Inflammatory macrophage treated with lipopolysaccharide for 1 hour (primary cell): ENCODE measurements at regions not wholly inside any gene's neighbourhood (a gene's known extent, or its start where the extent isn't known, plus 50 kb on each side); places are given as distances from the start of the nearest gene placed in this dataset.

Experiments
- DNase-seq, 2 donors: peaks; one replicate each; pipeline ENCODE4 v3.0.0-alpha.2; 2020 to 2022

GRCh38 chr2:217468042-217468830 lies 534.6 kb downstream of the TNS1 start:
- no peak for DNase-seq

GRCh38 chr2:217467331-217467730 lies 535.5 kb downstream of the TNS1 start:
- no peak for DNase-seq

DNA sequence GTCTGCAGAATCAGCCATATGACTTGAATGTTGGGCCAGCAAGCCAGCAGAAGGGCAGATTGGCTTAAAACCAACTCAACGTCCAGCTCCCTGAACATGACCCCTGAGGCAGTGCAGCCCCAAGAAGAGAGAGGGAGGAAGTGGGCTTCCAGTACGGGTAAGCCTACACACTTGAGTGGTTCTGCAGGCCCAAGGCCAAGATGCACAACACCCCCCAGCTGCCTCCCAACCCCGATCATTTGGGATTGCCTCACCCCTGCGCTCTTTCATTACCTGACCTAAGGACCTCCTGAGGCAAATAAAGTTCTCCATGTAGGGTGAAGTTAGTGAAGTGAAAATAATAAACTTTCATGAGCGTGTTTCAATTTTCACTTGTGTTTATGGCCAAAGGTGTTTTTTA lies 536.0 kb downstream of the TNS1 start:
- no peak for DNase-seq

DNA sequence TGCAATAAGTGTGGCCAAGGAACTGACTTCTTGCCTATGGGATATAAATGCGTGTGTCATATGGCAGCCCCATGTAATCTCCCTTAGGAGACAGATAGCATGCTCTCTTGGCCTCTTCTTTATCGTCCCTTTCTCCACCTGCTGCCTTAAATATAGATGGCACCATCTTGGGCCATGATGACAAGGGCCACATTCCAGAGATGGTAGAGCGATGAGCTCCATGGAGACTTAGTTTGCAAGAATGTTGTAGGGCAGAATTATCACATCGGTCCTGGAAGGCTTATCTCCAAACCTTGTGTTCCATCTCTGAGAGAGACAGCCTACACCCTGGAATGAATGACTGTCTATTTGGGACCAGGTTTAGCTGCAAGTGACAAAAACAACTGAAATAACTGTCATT lies 536.7 kb downstream of the TNS1 start:
- no peak for DNase-seq

GRCh38 chr2:217465100-217465499 lies 537.7 kb downstream of the TNS1 start:
- no peak for DNase-seq

DNA sequence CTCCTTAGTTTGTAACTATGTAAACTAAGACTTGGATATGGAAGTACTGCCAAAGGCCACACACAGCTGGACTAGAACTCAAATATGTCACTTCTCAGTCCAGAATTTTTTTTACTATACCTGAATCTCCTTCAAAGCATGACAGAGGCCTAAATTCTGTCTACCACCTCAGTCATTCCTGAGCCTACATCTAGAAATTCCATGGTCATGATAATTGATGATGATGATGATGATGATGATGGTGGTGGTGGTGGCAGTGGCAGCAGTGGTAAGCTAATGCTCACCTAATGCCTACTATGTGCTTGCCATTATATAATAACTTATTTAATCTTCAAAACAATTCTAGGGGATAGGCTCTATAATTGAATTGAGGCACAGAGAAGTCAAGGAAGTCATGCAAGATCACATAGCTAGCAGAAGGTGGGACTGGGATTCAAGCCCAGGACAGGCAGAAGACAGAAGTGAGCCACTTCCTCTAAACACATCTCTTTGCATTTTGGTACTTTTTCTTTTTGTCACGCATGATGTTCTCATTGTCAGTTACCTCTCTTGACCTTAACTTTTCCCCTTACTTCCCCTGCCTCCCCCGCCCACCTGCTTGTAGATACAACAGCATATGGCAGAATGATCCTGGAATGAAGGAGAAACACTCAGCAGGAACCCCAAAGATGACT lies 539.3 kb downstream of the TNS1 start:
- no peak for DNase-seq

GRCh38 chr2:217462121-217462520 lies 540.7 kb downstream of the TNS1 start:
- no peak for DNase-seq

- DNase-seq: no peak
Measured at GRCh38 chr2:217461674-217462073, 541.1 kb downstream of the TNS1 start.

- DNase-seq: no peak
Measured at GRCh38 chr2:217459680-217460405, 543.0 kb downstream of the TNS1 start.

- DNase-seq: no peak
Measured at GRCh38 chr2:217459016-217459415, 543.8 kb downstream of the TNS1 start.

GRCh38 chr2:217456016-217456415 lies 546.8 kb downstream of the TNS1 start:
- DNase-seq: no peak

GRCh38 chr2:217452928-217453327 lies 549.9 kb downstream of the TNS1 start:
- no peak for DNase-seq

DNA sequence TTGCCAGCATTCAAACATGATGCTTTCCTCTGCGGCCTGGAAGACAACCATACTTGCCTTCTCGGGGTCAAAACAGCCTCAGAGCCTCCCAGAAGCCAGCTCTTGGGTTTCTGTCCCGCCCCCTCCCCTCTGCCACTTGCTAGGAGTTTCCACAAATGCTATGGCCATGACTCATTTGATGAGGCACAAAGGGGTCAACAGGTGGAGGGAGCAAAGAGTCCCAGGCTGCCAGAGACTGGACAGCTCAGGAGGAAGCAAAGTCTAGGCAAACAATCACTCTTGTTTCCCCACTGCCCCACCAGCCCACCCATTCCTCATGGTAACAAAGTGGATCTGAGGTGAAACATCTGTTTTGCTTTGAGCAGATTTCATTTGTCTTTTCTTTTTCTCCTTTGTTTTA lies 551.1 kb downstream of the TNS1 start:
- no peak for DNase-seq

- no peak for DNase-seq
Measured at GRCh38 chr2:217449444-217449843, 553.4 kb downstream of the TNS1 start.

DNA sequence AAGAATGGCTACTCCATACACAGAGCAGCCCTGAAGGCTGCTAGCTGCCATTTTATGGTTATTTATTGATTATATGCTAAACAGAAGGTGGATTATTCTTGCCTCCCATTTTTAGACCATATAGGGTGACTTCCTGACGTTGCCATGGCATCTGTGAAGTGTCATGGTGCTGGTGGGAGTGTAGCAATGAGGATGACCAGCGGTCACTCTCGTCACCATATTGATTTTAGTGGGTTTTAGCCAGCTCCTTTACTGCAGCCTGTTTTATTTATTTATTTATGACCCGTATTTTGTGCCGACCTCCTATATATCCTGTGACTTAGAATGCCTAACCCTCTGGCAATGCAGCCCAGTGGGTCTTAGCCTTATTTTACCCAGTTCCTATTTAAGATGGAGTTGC lies 553.9 kb downstream of the TNS1 start:
- DNase-seq: no peak

DNA sequence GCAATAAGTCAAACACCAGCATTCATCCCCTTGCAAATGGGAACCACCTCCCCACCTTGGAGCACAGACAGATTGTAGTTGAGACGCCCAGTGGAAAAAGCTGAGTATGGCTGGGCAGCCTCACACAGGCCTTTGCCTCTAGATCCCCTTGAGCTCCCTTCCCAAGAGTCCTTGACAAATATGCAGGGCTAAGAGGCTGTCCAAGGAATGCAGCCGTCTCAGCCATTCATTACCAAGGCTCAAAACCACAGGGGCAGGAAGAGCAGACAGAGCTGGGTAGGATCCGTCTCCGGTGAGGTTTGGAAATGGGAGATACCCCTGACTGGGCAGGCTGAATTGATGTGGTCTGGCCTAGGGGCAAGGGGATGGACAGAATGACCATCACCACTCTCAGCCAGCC lies 557.1 kb downstream of the TNS1 start:
- DNase-seq: no peak

- DNase-seq: no peak
Measured at GRCh38 chr2:217444932-217445331, 557.9 kb downstream of the TNS1 start.

- no peak for DNase-seq
Measured at GRCh38 chr2:217444509-217444908, 558.3 kb downstream of the TNS1 start.

GRCh38 chr2:217443601-217444000 lies 559.2 kb downstream of the TNS1 start:
- DNase-seq: no peak

DNA sequence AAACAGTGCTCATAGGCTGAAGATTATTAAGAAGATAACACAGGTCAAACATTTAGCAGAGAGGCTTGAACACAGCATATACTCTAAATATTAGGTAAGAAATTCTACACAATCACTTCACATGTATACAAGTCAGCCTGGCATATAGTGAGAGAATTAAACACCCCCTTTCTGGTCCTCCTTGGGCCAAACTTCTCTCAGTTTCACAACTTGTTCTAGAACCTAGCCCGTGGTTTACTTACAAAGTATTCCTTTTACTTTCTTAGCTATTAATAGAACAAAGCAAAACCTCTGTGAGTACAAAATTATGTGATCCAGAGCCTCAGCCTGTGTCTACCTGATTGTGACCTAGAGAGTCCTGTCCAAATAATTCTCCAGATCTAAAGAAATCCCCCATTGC lies 562.8 kb downstream of the TNS1 start:
- DNase-seq: no peak

GRCh38 chr2:217438821-217439220 lies 564.0 kb downstream of the TNS1 start:
- peak in 1 of 2 donors; percentile 6 for DNase-seq

- DNase-seq: no peak
Measured at GRCh38 chr2:217438136-217438535, 564.7 kb downstream of the TNS1 start.

DNA sequence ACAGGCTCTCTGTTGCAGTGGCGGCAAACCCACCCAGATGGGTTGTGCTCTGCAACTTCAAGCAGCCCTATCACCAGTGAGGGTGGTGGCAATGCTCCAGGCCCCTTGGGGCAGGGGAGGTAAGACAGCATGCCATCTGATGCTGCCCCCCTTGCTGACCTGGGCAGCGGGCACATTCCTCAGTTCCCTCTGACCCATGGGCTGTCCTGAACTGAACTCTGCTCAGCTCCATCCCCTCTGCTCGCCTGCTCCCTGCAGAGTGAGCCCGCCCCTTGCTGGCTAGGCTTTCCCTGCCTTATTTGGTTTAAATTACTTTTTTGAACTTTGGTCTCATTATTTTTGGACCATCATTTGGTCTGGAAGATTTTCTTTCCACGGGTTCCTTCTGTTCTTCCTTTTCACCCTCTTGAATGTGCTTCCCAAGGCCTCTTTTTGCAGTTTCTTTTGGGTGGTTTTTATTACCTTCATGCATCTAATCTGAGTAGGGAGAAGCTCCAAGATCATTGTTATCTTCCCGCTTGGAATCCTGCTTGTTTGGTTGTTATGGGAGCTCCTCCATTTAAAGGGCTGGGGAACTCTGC lies 565.4 kb downstream of the TNS1 start:
- DNase-seq: no peak

DNA sequence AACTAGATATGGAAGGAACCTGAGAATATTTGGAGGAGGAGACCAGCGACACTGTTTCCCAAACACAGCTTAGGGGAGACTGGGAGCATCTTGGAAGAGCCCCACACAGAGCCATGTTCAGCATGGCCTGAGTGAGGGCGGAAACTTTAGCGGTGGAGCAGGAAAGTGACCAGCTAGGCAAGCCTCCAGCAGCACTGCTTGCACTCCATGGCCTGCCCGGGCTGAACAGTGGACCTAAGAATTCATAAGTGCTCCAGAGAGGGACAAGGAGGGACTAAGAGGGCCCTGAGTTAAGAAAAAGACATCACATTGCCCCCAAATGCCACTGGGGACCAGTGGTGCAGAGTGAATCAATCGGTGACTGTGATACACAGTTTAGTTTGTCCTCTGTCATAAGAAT lies 566.4 kb downstream of the TNS1 start:
- DNase-seq: no peak
